T-helper 22 cell (primary cell): ENCODE measurements at regions not wholly inside any gene's neighbourhood (a gene's known extent, or its start where the extent isn't known, plus 50 kb on each side); places are given as distances from the start of the nearest gene placed in this dataset.

Experiments used
- DNase-seq: peaks from one replicate; pipeline ENCODE4 v3.0.0-alpha.2; 2020; ENCODE audit warnings: low read depth

- no peak for DNase-seq
Observed at GRCh38 chr2:225938991-225939390, 539.5 kb downstream of the NYAP2 start.

DNA sequence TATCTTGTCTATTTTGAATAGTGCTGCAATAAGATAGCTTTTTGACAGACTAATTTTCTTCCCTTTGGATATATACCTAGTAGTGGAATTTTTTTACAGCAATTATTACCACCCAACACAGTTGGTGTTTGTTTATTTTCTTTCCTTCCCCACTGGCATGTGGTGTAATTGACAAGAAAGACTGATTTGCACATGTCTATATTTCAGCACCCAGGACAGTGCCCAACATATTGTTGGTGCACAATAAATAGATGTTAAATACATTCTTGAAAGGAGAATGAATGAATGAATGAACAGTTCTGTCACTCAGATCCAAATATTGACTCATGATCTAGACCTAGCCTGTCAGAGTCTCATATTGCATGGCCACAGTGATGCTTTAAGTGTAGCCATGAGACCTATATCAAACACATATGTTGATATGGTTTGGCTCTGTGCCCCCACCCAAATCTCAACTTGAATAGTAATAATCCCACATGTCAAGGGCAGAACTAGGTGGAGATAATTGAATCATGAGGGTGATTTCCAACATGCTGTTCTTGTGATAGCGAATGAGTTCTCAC is 538.2 kb downstream of the NYAP2 start:
- no peak for DNase-seq

- DNase-seq = no peak
Observed at GRCh38 chr2:225932811-225933413, 533.4 kb downstream of the NYAP2 start.

DNA sequence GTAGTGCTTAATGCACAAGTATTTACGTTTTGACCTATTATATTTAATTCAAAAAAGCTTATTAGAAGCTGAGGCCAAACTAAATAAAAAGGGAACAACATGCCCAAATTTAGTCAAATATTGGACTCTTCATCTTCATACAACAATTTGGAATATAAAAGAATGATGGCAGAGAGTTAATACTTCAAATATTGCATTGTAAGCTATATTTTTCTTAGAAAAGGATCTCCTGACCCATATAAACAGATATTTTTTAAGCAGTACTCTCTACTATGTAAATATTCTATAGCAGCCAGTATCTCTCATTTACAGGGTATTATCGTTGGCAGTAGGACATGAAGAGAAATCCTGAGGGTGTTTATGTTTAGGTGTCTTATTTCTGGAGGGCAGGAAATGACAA is 531.2 kb downstream of the NYAP2 start:
- DNase-seq = no peak

GRCh38 chr2:225920621-225921220 is 521.2 kb downstream of the NYAP2 start:
- no peak for DNase-seq

GRCh38 chr2:225916692-225917091 is 517.2 kb downstream of the NYAP2 start:
- no peak for DNase-seq

GRCh38 chr2:225911019-225911418 is 511.5 kb downstream of the NYAP2 start:
- no peak for DNase-seq

DNA sequence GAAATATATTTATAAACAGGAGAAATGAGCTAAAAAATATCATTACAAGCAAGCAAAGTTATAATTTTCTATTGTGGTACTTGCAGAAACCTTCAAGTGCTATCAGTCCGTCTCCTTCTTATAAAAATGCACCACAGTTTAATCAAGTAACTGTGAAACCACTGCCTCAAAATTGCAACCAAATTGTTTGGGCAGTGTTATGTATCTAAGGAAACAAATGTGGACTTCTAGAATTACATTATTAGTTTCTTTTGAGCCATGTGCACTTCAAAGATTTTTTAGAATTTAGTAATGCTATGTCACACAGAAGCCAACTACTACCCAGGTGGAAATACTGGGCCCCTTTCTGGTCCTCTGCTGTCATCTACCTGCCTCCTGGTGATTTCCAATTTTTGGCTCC is 495.6 kb downstream of the NYAP2 start:
- DNase-seq = no peak

DNA sequence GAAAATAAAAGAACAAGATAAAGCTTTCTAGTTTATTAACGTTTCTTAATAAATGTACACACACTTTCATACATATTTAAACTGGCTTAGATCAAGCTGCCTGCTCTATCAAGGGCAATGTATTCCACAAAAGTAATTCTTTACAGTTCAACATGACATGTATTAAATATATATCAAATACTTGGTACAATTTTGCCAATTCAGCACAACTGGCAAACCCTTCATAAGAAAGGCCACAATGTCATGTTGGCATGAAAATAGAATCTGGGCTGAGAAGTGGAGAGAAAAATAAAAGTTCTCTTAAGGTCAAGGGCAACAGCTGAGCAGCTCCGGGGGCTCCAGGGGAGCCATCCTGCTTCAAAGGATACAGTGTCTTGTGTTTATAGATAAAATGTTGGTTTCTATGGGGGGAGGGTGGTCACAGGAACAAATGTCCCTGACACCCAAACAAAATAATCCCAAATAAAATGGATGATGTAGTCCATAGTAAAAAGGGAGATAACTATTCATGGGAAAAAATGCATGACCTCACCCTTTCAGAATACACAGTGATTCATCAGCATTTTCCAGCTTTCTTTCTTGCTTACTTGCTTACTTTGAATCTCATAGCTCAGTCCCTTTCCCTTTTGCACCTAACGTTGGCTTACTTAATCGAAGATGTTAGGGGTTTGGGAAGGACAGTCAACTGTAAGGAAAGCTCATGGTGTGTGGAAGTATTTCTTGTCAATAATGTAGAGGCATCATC is 494.9 kb downstream of the NYAP2 start:
- no peak for DNase-seq

DNA sequence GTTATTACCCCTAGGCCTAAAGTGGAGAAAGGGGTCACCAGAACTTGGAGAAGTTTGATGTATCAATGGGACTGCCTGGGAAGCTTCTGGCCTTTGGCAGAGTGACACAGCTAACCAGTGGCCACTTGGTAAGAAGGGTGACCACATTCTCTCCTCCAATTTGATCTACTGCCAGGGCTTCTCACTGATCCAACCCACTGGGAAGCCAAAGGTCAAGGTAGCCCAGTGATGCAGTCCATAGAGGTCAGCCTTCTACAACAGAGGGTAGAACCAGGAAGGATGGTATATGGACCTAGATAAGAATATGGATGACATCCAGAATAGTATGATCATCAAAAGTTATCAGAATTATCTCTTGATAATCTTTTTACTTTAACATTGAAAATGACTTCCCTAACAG is 493.6 kb downstream of the NYAP2 start:
- no peak for DNase-seq

GRCh38 chr2:225891771-225892170 is 492.3 kb downstream of the NYAP2 start:
- no peak for DNase-seq

GRCh38 chr2:225891013-225891412 is 491.5 kb downstream of the NYAP2 start:
- no peak for DNase-seq

- no peak for DNase-seq
Observed at GRCh38 chr2:225889452-225889851, 489.9 kb downstream of the NYAP2 start.

DNA sequence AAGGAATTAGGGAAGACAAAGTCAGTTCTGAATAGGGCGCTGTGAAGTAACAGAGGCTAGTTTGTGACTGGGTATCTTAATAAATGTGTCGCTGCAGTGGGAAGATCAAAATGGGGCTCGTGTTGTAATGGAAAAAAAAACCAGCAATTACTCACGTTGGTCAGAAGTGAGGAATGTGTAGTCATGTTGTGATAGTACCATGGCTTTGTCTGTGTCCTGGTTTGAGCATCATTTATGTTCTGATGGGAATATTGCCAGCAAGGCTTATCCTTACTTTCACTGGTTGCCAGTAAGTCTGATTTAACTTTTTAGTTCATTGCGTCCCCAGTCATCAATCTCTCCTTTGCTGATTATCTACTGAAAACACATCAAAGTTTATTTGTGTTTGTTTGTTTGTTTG is 467.6 kb downstream of the NYAP2 start:
- no peak for DNase-seq

- DNase-seq = no peak
Observed at GRCh38 chr2:225865468-225865867, 466.0 kb downstream of the NYAP2 start.

DNA sequence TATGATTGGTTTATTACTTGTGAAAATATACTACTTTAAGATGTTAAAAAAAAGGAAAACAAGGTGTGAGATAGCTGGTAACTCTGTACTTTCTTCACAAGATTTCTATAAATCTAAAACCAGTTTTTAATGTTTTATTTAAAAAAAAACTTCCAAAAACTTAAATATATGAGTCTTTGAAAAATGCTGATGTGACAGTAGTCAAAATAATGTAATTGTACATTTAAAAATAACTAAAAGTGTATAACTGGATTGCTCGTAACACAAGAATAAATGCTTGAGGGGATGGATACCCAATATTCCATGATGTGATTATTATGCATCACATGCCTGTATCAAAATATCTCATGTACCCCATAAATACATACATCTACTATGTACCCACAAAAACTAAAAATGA is 464.9 kb downstream of the NYAP2 start:
- no peak for DNase-seq

- no peak for DNase-seq
Observed at GRCh38 chr2:225842939-225843338, 443.4 kb downstream of the NYAP2 start.

DNA sequence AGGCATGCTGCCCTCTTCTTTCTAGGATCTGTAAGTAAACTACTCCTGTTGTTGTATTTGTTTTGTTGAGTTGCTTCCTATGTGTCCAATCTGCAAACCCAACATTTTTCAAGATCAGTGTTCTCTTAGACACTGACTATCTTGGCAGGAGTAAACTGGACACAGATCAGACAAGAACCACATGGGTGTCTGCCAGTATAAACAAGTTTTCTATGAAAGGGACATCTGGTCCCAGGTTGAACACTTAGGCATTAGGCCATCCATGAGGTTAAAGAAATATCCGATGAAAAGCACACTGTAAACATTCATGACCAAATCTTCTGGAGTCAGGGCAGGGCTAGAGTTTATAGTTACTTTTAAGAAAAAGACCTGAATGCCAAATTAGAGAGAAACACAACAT is 441.8 kb downstream of the NYAP2 start:
- no peak for DNase-seq

GRCh38 chr2:225837328-225837727 is 437.8 kb downstream of the NYAP2 start:
- no peak for DNase-seq

DNA sequence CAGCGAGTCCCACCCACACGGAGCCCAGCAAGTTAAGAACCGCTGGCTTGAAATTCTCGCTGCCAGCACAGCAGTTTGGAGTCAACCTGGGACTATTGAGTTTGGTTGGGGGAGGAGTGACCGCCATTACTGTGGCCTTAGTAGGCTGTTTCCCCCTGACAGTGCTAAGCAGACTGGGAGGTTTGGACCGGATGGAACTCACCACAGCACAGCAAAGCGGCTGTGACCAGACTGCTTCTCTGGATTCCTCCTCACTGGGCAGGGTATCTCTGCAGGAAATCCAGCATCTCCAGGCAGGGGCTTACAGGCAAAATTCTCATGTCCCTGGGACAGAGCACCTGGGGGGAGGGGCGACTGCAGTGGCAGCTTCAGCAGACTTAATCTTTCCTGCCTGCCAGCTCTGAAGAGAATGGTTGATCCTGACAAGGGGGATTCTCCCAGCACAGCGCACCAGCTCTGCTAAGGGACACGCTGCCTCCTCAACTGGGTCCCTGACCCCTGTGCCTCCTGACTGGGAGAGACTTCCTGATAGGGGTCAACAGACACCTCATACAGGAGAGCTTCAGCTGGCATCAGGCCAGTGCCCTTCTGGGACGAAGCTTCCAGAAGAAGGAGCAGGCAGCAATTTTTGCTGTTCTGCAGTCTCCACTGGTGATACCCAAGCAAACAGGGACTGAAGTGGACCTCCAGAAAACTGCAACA is 425.4 kb downstream of the NYAP2 start:
- DNase-seq = no peak

- no peak for DNase-seq
Observed at GRCh38 chr2:225821351-225821750, 421.8 kb downstream of the NYAP2 start.

DNA sequence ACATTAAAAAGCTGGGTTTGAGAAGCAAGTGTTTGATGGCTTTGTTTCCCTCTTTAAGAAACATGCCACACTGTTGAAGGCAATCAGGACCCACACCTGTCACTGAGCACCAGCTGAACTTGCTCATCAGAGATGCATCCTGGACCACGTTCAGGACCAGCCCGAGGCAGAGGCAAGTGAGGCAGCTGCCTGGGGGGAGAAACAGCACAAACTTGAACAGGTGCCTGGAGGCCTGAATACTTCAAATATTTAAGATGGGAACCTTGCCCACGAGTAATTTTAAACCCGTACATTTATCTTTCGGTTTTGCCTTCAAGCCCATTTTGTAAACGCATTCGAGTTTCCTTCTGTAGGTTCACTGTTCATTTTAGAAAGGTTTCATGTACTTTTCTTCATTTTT is 421.3 kb downstream of the NYAP2 start:
- DNase-seq = no peak

GRCh38 chr2:225814554-225814953 is 415.0 kb downstream of the NYAP2 start:
- DNase-seq = no peak
